OCI-LY7 (cell line): ENCODE measurements at regions not wholly inside any gene's neighbourhood (a gene's known extent, or its start where the extent isn't known, plus 50 kb on each side); places are given as distances from the start of the nearest gene placed in this dataset.

ENCODE experiments used
- EZH2phosphoT487 ChIP-seq: fragments of 200-600 bp; sonication (generic); IDR thresholded peaks from 2 replicates; pipeline ENCODE4 v1.6.1; 2018; ENCODE audit warnings: low read depth, borderline replicate concordance, mild to moderate bottlenecking, mixed run types, antibody characterized with exemption, low read length, moderate library complexity, mixed read lengths
- TF ChIP-seq, protein P1 (sequence below): fragments of 200-600 bp; sonication (generic); conservative IDR thresholded peaks from 2 replicates; pipeline ENCODE4 v1.5.1; 2014; ENCODE audit warnings: mild to moderate bottlenecking, antibody characterized with exemption, low read length, moderate library complexity, mixed read lengths

DNA sequence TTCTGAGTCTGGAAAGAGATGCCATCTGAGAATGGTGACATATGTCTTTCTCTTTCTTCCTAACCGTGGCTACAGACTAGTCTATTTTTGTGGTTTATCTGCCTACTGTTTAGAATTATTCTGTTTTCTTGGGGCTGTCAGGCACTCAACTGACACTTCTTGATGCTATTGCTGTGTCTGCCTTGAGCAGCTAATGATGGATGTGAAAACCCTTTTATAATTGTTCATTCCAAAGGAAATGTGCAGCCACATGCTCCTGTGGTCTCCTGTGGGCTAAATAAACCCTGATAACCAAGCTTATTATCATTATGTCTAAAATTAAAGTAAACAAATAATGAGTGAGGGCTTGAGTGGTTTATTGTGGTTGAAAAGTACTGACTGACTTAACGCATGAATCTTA is 52.7 kb upstream of the CXADR start:
- TF ChIP-seq, protein P1, sequence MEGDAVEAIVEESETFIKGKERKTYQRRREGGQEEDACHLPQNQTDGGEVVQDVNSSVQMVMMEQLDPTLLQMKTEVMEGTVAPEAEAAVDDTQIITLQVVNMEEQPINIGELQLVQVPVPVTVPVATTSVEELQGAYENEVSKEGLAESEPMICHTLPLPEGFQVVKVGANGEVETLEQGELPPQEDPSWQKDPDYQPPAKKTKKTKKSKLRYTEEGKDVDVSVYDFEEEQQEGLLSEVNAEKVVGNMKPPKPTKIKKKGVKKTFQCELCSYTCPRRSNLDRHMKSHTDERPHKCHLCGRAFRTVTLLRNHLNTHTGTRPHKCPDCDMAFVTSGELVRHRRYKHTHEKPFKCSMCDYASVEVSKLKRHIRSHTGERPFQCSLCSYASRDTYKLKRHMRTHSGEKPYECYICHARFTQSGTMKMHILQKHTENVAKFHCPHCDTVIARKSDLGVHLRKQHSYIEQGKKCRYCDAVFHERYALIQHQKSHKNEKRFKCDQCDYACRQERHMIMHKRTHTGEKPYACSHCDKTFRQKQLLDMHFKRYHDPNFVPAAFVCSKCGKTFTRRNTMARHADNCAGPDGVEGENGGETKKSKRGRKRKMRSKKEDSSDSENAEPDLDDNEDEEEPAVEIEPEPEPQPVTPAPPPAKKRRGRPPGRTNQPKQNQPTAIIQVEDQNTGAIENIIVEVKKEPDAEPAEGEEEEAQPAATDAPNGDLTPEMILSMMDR, result no peak
- TF ChIP-seq EZH2phosphoT487, result no peak
